ENCODE measurements at regions not wholly inside any gene's neighbourhood (a gene's known extent, or its start where the extent isn't known, plus 50 kb on each side); places are given as distances from the start of the nearest gene placed in this dataset.

- no peaks in the 10 kb centered on the region for H3K9me3 ChIP-seq (ENCODE audit: low read depth, low read length)
- no peaks in the 10 kb centered on the region for H3K36me3 ChIP-seq (ENCODE audit: insufficient read depth, low read length)
- no peaks in the 10 kb centered on the region for H3K79me2 ChIP-seq (ENCODE audit: insufficient read depth, low read length)
- H4K20me1 ChIP-seq (ENCODE audit: insufficient read depth, low read length): no peaks in the 10 kb centered on the region
- H3K4me1 ChIP-seq (ENCODE audit: insufficient read depth, low read length): no peaks in the 10 kb centered on the region
- no peaks in the 10 kb centered on the region for H3K27me3 ChIP-seq (ENCODE audit: insufficient read depth, low read length)
- H3K4me2 ChIP-seq (ENCODE audit: insufficient read depth, low read length): no peak overlapping the region
- H3K27ac ChIP-seq (ENCODE audit: low read depth, low read length): no peak overlapping the region
- no peak for DNase-seq (ENCODE audit: insufficient read length, low spot score, missing footprints)
- TF ChIP-seq CTCF (IDR thresholded peaks at IDR 0.05; ENCODE audit: extremely low read depth, low read depth, low read length): no peak
- H2AFZ ChIP-seq (ENCODE audit: low read length): no peak overlapping the region
- no peak overlapping the region for H3K4me3 ChIP-seq (ENCODE audit: insufficient read depth, low read length)
Measured at GRCh38 chr9:589723-590122, 251.8 kb upstream of the DMRT1 start.

- Histone ChIP-seq H4K20me1 (ENCODE audit: insufficient read depth, low read length) (no peaks in the 10 kb centered on the region), H3K36me3 (ENCODE audit: insufficient read depth, low read length) (no peaks in the 10 kb centered on the region), H3K27me3 (ENCODE audit: insufficient read depth, low read length) (no peaks in the 10 kb centered on the region), H3K79me2 (ENCODE audit: insufficient read depth, low read length) (no peaks in the 10 kb centered on the region), H3K4me3 (ENCODE audit: insufficient read depth, low read length) (no peak overlapping the region), H2AFZ (ENCODE audit: low read length) (no peak overlapping the region), H3K4me1 (ENCODE audit: insufficient read depth, low read length) (no peaks in the 10 kb centered on the region), H3K27ac (ENCODE audit: low read depth, low read length) (no peak overlapping the region), H3K9me3 (ENCODE audit: low read depth, low read length) (no peaks in the 10 kb centered on the region), H3K4me2 (ENCODE audit: insufficient read depth, low read length) (no peak overlapping the region)
- TF ChIP-seq CTCF (IDR thresholded peaks at IDR 0.05; ENCODE audit: extremely low read depth, low read depth, low read length): no peak
- no peak for DNase-seq (ENCODE audit: insufficient read length, low spot score, missing footprints)
Measured at GRCh38 chr9:591292-591691, 250.2 kb upstream of the DMRT1 start.

GRCh38 chr9:592225-592624 is 249.3 kb upstream of the DMRT1 start:
- Histone ChIP-seq H2AFZ (ENCODE audit: low read length) (no peak overlapping the region), H3K4me1 (ENCODE audit: insufficient read depth, low read length) (no peaks in the 10 kb centered on the region), H3K27me3 (ENCODE audit: insufficient read depth, low read length) (no peaks in the 10 kb centered on the region), H3K4me3 (ENCODE audit: insufficient read depth, low read length) (no peak overlapping the region), H3K4me2 (ENCODE audit: insufficient read depth, low read length) (no peak overlapping the region), H3K79me2 (ENCODE audit: insufficient read depth, low read length) (no peaks in the 10 kb centered on the region), H4K20me1 (ENCODE audit: insufficient read depth, low read length) (no peaks in the 10 kb centered on the region), H3K27ac (ENCODE audit: low read depth, low read length) (no peak overlapping the region), H3K9me3 (ENCODE audit: low read depth, low read length) (no peaks in the 10 kb centered on the region), H3K36me3 (ENCODE audit: insufficient read depth, low read length) (no peaks in the 10 kb centered on the region)
- TF ChIP-seq CTCF (IDR thresholded peaks at IDR 0.05; ENCODE audit: extremely low read depth, low read depth, low read length): no peak
- DNase-seq (ENCODE audit: insufficient read length, low spot score, missing footprints): no peak

GRCh38 chr9:592733-593132 is 248.8 kb upstream of the DMRT1 start:
- Histone ChIP-seq H3K79me2 (ENCODE audit: insufficient read depth, low read length) (no peaks in the 10 kb centered on the region), H4K20me1 (ENCODE audit: insufficient read depth, low read length) (no peaks in the 10 kb centered on the region), H3K9me3 (ENCODE audit: low read depth, low read length) (no peaks in the 10 kb centered on the region), H3K36me3 (ENCODE audit: insufficient read depth, low read length) (no peaks in the 10 kb centered on the region), H3K4me3 (ENCODE audit: insufficient read depth, low read length) (no peak overlapping the region), H3K4me1 (ENCODE audit: insufficient read depth, low read length) (no peaks in the 10 kb centered on the region), H3K4me2 (ENCODE audit: insufficient read depth, low read length) (no peak overlapping the region), H3K27me3 (ENCODE audit: insufficient read depth, low read length) (no peaks in the 10 kb centered on the region), H2AFZ (ENCODE audit: low read length) (no peak overlapping the region), H3K27ac (ENCODE audit: low read depth, low read length) (no peak overlapping the region)
- no peak for DNase-seq (ENCODE audit: insufficient read length, low spot score, missing footprints)
- TF ChIP-seq CTCF (IDR thresholded peaks at IDR 0.05; ENCODE audit: extremely low read depth, low read depth, low read length): no peak
